IPS DF 19.7 (cell line): ENCODE measurements at regions not wholly inside any gene's neighbourhood (a gene's known extent, or its start where the extent isn't known, plus 50 kb on each side); places are given as distances from the start of the nearest gene placed in this dataset.

Experiments
- DNase-seq: peaks from one replicate; pipeline ENCODE4 v3.0.0-alpha.2; 2013; ENCODE audit warnings: low read depth, low spot score

DNA sequence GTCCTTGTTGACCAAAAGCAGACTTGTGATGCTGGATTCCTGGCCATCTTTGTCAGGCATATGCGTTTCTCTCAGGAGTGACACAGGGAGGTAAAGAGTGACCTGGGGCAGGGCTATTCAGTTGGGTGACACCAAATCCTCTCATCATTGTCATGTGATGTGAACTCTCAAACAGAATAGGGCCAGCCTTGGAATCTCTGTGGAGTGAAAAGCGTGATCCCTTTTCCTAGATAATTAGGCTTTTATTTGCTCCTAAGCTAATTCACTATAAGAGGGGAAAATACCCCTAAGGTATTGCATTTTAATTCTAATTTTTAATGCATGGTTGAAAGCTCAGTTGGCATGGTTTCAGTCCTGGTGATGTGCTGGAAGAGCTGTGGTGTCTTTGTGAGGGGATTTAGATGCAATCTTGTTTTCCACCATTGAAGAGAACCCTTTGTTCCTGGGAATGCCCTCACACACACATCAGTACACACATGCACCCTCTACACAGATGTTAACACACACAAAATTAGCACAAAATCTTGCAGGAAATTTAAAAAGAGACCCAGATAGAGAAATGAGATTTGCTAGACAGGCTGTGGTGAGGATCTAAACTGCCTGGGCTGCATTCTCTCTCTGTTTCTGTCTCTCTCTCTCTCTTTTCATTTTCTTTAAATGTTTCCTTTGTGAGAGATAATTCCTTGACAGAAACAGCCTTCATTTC, 349.9 kb downstream of the TSN start:
- DNase-seq: no peak

DNA sequence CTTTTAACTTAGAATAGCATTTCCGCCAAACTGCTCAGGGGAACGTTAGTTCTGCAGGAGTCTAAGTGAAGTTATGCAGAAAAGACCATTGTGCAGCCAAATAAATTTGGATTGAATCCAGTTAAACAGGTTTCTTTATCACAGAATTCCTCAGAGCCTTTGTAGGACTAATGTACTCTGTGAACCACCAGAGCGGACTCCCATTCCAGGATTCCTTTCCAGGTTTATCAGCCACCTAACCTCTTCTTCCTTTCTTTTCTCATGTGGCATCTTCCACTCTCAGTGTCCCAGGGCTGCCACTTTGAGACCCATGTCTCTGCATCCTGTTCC, 350.4 kb downstream of the TSN start:
- no peak for DNase-seq

DNA sequence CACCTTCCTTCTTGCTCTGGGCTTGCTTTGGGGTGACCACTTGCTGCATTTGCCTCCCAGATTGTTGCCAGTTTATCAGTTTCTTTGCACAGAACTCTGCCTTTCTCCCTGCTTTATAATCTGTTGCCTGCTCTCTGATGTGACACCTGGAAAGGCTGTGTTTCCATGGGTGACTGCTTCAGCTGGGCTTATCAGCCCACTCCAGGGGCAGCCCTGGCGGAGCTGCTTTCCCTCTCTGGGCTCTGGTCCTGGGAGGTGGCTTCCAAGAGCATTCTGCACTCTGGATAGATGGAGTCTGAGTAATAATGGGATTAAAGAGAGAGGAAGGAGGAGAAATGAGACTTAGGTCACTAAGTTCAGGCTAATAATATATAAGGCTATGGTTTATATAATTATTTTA, 352.7 kb downstream of the TSN start:
- DNase-seq: no peak

DNA sequence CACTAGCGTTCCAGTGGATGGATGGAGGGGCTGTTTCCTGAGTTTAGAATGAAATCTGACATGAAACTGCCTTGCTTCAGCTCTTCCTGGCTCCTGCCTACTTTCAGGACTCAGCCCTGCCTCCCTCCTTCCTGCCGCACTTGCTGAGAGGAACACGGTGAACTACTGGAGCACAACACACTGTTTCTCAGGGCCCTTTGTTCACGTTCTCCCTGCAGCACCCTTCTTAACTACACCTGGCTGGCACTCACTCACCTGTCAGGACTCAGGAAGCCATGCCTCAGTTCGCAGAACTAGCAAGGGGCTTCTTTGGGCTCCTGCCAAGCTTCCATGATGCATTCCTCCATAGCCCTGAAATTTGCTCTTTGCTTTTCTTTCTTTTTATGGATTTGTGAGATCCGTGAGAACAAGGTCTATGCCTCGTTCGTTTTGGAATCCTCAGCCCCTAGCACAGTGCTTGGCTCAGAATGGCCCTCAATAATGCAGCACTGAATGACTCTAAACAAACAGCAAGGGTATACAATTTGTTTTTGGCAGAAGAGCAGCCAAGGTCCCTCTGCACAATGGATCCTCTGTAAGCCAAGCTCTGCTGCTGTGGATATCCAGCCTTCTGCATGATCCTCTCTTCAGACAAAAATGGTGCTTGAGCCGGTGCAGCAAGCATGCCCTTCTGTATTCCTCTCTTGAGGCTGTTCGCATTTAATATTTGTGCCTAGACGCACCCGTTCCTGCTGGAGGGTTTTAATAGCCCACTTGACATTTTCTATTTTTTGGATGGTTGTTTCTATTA, 357.0 kb downstream of the TSN start:
- DNase-seq: no peak

- no peak for DNase-seq
These were observed 359.0 kb downstream of the TSN start for GRCh38 chr2:122114421-122114820.

- no peak for DNase-seq
These were observed 361.9 kb downstream of the TSN start for GRCh38 chr2:122117371-122117770.

- no peak for DNase-seq
These were observed 373.9 kb downstream of the TSN start for GRCh38 chr2:122129399-122129798.

GRCh38 chr2:122132147-122132691, 376.8 kb downstream of the TSN start:
- DNase-seq: no peak

- no peak for DNase-seq
These were observed 379.8 kb downstream of the TSN start for GRCh38 chr2:122135021-122135937.

- peak; percentile 38 for DNase-seq
These were observed 380.6 kb downstream of the TSN start for GRCh38 chr2:122136056-122136455.

GRCh38 chr2:122138561-122138960, 383.1 kb downstream of the TSN start:
- no peak for DNase-seq

- DNase-seq: no peak
These were observed 384.4 kb downstream of the TSN start for GRCh38 chr2:122139739-122140420.

- DNase-seq: no peak
These were observed 389.4 kb downstream of the TSN start for GRCh38 chr2:122144884-122145283.

GRCh38 chr2:122145856-122146255, 390.4 kb downstream of the TSN start:
- no peak for DNase-seq

GRCh38 chr2:122148128-122148767, 392.8 kb downstream of the TSN start:
- no peak for DNase-seq

- DNase-seq: no peak
These were observed 395.3 kb downstream of the TSN start for GRCh38 chr2:122150524-122151280.

DNA sequence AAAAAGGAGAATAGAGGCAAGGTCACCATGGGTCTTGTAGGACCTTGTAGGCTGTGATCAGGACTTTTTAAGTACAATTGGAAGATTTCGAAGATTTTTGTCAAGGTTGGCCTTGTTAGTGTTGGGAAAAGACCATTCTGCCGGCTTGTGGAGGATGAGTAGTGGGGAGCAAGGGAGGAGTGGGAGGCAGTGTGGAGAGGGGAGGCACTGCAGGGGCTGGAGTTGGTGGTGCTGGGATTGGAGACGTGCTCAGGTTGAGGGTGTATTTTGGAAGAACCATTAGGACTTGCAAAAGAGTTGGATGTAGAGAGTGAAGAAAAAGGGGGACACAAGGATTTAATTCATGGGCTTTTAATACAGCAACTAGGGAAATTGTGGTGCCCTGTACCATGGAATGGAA, 397.1 kb downstream of the TSN start:
- no peak for DNase-seq

GRCh38 chr2:122156176-122156890, 400.9 kb downstream of the TSN start:
- DNase-seq: no peak

DNA sequence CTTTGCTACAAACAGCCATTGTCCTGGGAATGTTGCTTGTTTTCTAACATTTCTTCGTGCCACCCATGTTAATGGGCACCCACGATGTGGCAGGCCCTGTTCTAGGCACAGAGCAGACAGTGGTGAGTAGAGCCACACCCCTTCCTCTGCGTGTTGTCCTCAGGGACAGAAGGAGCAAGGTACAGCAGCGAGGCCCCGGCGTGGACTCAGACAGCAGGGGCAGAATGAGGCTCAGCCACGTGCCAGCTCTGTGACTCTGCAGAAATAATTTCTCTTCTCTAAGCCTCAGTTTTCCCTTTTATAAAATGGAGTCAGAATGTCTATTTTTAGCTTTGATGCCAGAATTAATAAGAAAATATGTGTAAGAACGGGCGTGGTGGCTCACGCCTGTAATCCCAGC, 401.7 kb downstream of the TSN start:
- no peak for DNase-seq

GRCh38 chr2:122163617-122164016, 408.2 kb downstream of the TSN start:
- DNase-seq: no peak
